Left ventricle myocardium inferior (tissue), 1 donor: ENCODE measurements at regions not wholly inside any gene's neighbourhood (a gene's known extent, or its start where the extent isn't known, plus 50 kb on each side); places are given as distances from the start of the nearest gene placed in this dataset.

Source experiments
- DNase-seq: peaks from one replicate; pipeline ENCODE4 v3.0.0-alpha.2; 2020
- H3K27ac ChIP-seq: fragments of 200-600 bp; replicated peaks from 2 replicates; pipeline ENCODE4 v1.8.0; 2021
- H3K27me3 ChIP-seq: fragments of 200-600 bp; 2 replicates; pipeline ENCODE4 v1.8.0; 2021; ENCODE audit warnings: low read depth
- H3K36me3 ChIP-seq: fragments of 200-600 bp; 2 replicates; pipeline ENCODE4 v1.8.0; 2021
- H3K4me1 ChIP-seq: fragments of 200-600 bp; 2 replicates; pipeline ENCODE4 v1.8.0; 2021
- H3K4me3 ChIP-seq: fragments of 200-600 bp; 2 replicates; pipeline ENCODE4 v1.8.0; 2021; ENCODE audit warnings: mild to moderate bottlenecking, moderate library complexity
- H3K9me3 ChIP-seq: fragments of 200-600 bp; replicated peaks from 2 replicates; pipeline ENCODE4 v1.8.0; 2021
- CTCF ChIP-seq: fragments of 200-600 bp; IDR thresholded peaks from 2 replicates; pipeline ENCODE4 v1.8.0; 2021; ENCODE audit warnings: antibody characterized with exemption, mild to moderate bottlenecking, borderline replicate concordance
- intact Hi-C: fragments of 100-400 bp; cut with micrococcal nuclease; formaldehyde crosslinking; loops from one replicate; pipeline ENCODE4 v1.11.0; 2022
- donor health status: DM: no; HTN: yes; CAD: no; lungs with severe emphysema.

GRCh38 chr5:68161156-68161555 is 54.4 kb upstream of the PIK3R1 start:
- DNase-seq: no peak
- intact Hi-C loops: no loop called here
- H3K9me3 ChIP-seq: no peaks in the 10 kb centered on the region
- H3K27ac ChIP-seq: no peak overlapping the region
- H3K27me3 ChIP-seq: no peaks in the 10 kb centered on the region
- no peaks in the 10 kb centered on the region for H3K4me1 ChIP-seq
- H3K36me3 ChIP-seq: no peaks in the 10 kb centered on the region
- TF ChIP-seq CTCF: no peak
- H3K4me3 ChIP-seq: no peak overlapping the region

GRCh38 chr5:68159224-68159951 is 56.2 kb upstream of the PIK3R1 start:
- Histone ChIP-seq H3K9me3 (no peaks in the 10 kb centered on the region), H3K4me1 (no peaks in the 10 kb centered on the region), H3K4me3 (no peak overlapping the region), H3K27ac (no peak overlapping the region), H3K36me3 (no peaks in the 10 kb centered on the region), H3K27me3 (no peaks in the 10 kb centered on the region)
- intact Hi-C loops: no loop called here
- no peak for DNase-seq
- TF ChIP-seq CTCF: no peak

GRCh38 chr5:68155940-68156339 is 59.6 kb upstream of the PIK3R1 start:
- no peak for TF ChIP-seq CTCF
- Histone ChIP-seq H3K27ac (no peak overlapping the region), H3K4me1 (no peaks in the 10 kb centered on the region), H3K4me3 (no peak overlapping the region), H3K36me3 (no peaks in the 10 kb centered on the region), H3K27me3 (no peaks in the 10 kb centered on the region), H3K9me3 (no peaks in the 10 kb centered on the region)
- no peak for DNase-seq
- intact Hi-C loops: no loop called here

GRCh38 chr5:68154119-68154857 is 61.3 kb upstream of the PIK3R1 start:
- H3K9me3 ChIP-seq: no peaks in the 10 kb centered on the region
- H3K27ac ChIP-seq: no peak overlapping the region
- H3K36me3 ChIP-seq: no peaks in the 10 kb centered on the region
- no peak overlapping the region for H3K4me3 ChIP-seq
- H3K4me1 ChIP-seq: peaks cover 4% of the 10 kb centered on the region
- intact Hi-C loops: no loop called here
- DNase-seq: no peak
- H3K27me3 ChIP-seq: no peaks in the 10 kb centered on the region
- no peak for TF ChIP-seq CTCF

- Histone ChIP-seq H3K4me1 (peaks cover 6% of the 10 kb centered on the region), H3K9me3 (no peaks in the 10 kb centered on the region), H3K4me3 (no peak overlapping the region), H3K36me3 (no peaks in the 10 kb centered on the region), H3K27ac (no peak overlapping the region), H3K27me3 (no peaks in the 10 kb centered on the region)
- TF ChIP-seq CTCF: no peak
- intact Hi-C loops: no loop called here
- no peak for DNase-seq
Measured at GRCh38 chr5:68151812-68152211, 63.7 kb upstream of the PIK3R1 start.
